IPS-NIHi7 (cell line): ENCODE measurements at regions not wholly inside any gene's neighbourhood (a gene's known extent, or its start where the extent isn't known, plus 50 kb on each side); places are given as distances from the start of the nearest gene placed in this dataset.

Experiments used
- DNase-seq: peaks from one replicate; pipeline ENCODE4 v3.0.0; 2012; ENCODE audit warnings: mixed read lengths; ENCODE audit errors: extremely low spot score

- no peak for DNase-seq
Measured at GRCh38 chr2:129689653-129690448, 289.6 kb upstream of the RAB6C start.

- no peak for DNase-seq
Measured at GRCh38 chr2:129695496-129695895, 284.0 kb upstream of the RAB6C start.

- no peak for DNase-seq
Measured at GRCh38 chr2:129698593-129698992, 280.9 kb upstream of the RAB6C start.

- DNase-seq = no peak
Measured at GRCh38 chr2:129699781-129700573, 279.5 kb upstream of the RAB6C start.

DNA sequence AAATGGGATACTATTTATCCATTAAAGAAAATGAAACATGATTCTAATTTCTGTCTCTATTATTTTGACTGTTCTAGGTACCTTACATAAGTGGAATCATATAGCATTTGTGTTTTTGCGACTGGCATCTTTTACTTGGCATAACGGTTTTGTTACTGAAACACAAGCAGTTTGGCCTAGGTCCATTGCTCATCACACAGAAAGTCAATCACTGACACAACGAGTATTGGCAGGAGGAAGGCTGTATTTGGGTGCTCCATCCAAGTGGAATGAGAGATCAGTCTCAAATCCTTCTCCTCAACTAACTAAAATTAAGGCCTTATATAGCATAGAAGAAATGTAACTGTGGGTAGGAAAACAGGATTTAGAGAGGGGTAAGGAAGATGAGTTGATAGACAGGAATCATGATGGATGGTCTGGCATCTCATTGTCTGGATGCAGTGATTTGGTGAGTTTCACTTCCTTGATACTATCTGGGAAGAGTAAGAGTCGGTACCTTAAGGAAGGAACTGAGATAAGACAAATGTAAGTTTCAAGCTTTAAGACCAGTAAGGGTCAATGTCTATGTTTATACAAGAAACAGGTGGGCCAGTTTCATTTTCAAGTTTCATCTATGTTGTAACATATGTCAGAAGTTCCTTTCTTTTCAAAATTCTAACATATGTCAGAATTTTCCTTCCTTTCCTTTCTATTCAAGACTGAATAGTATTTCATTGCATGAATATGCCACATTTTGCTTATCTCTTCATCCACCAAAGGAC lies 276.9 kb upstream of the RAB6C start:
- DNase-seq = no peak

- no peak for DNase-seq
Measured at GRCh38 chr2:129705085-129705484, 274.4 kb upstream of the RAB6C start.

- no peak for DNase-seq
Measured at GRCh38 chr2:129707800-129708199, 271.7 kb upstream of the RAB6C start.

DNA sequence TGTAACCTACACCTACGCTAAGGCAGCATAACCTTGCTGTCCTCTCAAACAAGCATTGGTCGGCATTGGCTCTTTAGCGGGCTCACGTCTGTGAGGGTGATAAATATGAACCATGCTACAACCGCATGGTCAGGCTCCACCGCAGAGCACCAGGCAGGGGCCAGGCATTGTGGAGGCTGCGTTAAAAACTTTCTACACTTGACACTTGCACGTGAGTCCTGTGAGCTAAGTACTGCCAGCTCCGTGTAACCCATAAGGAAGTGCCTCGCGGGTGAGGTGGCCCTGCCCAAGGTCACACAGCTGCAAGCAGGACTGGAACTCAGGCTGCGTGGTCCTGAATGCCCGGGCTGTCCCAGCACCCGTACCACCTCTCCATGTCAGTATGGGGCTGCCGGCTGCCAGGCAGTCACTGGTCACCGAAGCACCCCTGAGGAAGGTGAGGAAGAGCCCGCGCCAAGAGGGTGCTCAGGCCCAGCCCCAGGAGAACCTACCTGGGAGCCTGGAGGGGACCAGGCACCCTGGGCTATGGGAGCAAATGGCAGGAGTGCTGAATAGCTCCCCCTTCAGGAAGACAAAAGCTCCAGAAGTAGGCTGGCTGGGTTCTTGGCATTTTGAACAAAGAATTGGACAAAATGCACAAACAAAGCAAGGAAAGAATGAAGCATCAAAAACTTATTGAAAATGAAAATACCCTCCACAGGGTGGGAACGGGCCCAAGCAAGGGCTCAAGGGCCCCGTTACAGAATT lies 271.1 kb upstream of the RAB6C start:
- DNase-seq = no peak

- DNase-seq = no peak
Measured at GRCh38 chr2:129709001-129709955, 270.2 kb upstream of the RAB6C start.

DNA sequence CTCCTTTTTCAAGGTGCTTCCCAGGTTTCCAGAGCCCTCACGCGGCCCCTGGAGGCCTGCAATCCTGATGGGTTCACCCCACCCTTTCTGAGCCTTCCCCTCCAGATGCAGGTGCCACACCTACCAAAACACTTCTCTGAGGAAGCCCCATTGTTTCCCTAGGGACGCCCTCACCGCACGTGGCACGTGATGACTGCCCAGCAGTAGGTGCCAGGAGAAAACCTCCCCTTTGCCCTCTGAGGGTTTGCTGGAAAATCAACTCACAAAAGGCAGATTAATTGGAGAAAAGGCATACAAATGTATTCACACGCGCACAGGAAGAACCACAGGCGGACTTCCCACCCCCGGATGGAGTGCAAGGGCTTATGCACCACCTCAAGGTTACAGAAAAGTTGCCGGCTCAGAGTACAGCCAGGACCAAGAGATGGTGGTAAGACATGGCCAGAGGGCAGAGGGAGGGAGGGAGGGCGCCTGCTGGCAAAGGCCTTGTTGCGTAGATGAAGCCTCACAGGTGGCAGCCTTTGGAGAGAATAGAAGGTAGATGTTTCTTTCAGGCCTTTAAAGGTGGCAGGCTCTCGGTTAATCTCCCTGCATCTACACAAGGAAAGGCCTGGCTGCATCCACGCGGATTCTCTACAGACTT lies 269.4 kb upstream of the RAB6C start:
- no peak for DNase-seq

- no peak for DNase-seq
Measured at GRCh38 chr2:129710670-129711495, 268.6 kb upstream of the RAB6C start.

DNA sequence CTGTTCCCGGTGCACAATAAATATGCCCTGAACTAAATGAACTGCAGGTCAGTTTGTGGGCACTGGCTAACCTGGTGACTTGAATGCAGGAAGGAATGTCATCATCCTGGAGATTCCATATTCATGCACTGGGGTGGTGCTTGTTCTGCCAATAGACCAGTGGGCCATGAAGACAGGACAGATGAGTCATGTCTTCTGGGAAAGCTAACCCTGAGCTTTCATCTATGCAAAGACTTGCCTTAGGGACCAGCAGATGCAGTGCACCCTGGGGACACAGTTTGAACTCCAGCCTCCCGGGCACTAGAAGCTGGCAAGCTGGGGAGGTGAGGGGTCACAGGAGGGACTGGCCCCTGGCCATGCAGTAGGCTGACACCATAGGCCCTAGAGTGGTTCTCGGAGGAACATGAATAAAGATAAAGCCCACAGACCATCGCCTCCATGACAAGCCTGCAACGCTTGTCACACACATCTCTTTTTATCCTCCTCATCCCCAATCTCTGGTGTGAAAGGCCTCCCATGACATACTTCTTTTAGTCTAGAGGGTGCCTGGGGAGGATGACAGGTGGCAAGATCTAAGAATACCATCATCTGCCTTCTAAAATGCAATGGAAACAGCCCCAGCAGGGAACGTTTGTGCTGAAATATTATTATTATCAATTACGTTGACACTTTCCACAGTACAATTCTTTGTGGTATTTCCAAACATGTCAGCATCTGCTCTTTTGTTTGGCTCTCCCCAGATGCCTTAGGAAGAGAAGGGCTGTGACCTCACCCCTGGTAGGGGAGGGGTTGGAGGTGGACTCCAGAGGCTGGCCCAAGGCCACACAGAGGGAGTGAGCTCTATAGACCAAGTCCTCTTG lies 267.4 kb upstream of the RAB6C start:
- DNase-seq = no peak

GRCh38 chr2:129712676-129712985 lies 266.8 kb upstream of the RAB6C start:
- no peak for DNase-seq

DNA sequence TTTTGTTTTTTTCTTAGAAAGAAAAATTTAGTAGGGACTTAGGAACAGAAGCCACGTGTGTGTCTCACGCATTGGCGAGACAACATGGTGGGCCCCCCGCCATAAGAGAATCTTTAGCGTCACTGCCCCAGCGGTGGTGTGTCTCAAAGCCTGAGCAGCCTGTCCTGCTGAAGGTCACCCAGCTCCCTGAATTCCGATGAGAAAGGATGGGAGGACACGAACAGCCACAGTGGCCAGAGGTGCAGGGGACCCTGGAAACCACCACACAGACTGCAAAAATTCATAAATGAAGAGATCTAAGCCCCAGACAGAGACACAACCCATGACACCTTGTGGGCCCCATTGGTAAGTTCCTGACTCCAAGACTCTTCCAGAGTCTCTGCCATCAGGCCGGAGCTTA lies 266.1 kb upstream of the RAB6C start:
- no peak for DNase-seq

GRCh38 chr2:129716781-129717559 lies 262.5 kb upstream of the RAB6C start:
- DNase-seq = peak; percentile 22

DNA sequence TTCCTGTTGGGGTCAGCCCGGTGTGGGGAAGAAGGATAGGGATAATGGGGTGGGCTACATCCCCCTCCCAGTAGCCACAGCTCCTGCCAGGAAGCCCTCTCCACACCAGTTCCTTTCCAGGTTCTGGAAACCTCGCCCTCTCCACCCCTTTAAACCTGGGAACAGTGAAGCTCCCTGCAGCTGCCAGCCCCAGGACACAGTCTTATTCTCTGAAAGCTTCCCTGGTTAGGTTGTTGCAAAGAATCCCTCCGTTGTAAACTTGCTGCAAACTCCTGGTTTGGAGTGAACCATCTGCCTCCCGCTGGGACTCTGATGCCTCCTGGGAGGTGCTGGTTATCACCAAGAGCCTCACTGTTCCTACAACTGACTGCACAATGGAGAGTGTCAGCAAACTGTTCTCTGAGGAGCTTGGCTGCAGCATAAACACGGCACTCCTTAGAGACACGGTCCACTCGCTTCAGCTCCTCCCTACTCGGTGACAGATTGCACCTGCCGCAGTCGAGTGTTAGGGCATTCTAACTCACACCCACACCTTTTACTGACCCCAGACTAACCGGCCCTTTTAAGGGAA lies 261.8 kb upstream of the RAB6C start:
- DNase-seq = peak; percentile 17

DNA sequence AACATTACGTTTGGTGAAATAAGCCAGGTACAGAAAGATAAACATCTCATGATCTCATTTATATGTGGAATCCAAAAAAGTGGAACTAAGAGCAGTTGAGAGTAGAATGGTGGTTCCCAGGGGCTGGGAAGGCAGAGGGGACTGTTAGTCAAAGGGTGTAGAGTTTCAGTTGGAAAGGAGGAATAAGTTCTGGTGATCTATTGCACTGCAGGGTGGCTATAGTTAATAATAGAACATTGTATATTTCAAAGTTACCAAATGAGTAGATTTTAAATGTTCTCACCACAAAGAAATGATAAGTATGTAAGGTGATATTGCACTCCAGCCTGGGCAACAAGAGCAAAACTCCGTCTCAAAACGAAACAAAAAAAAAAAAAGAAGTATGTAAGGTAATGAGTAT lies 260.1 kb upstream of the RAB6C start:
- no peak for DNase-seq
